Type B pancreatic cell (in vitro differentiated cells): ENCODE measurements at regions not wholly inside any gene's neighbourhood (a gene's known extent, or its start where the extent isn't known, plus 50 kb on each side); places are given as distances from the start of the nearest gene placed in this dataset.
A peak's percentile ranks its signal among the peaks of the same experiment; 100 is the strongest.
"Not testable (repeated sequence)": the region's sequence is repeated elsewhere in the genome, so short reads cannot be mapped to it uniquely, and the experiment has no call there.

Experiments
- DNase-seq: peaks from one replicate; pipeline ENCODE4 v3.0.0; 2021; ENCODE audit warnings: mixed read lengths; ENCODE audit not compliant: unreplicated experiment; ENCODE audit errors: extremely low spot score
- H3K27ac Mint-ChIP-seq: 2 replicates; pipeline ENCODE4 v1.8.0; 2021; ENCODE audit warnings: mild to moderate bottlenecking, mixed read lengths
- H3K27me3 Mint-ChIP-seq: 2 replicates; pipeline ENCODE4 v1.8.0; 2021; ENCODE audit warnings: mixed read lengths
- H3K36me3 Mint-ChIP-seq: 2 replicates; pipeline ENCODE4 v1.8.0; 2021; ENCODE audit warnings: mixed read lengths
- H3K4me1 Mint-ChIP-seq: one replicate; pipeline ENCODE4 v1.8.0; 2021; ENCODE audit warnings: mixed read lengths; ENCODE audit not compliant: unreplicated experiment
- H3K4me3 Mint-ChIP-seq: 2 replicates; pipeline ENCODE4 v1.8.0; 2021; ENCODE audit warnings: mild to moderate bottlenecking, mixed read lengths
- H3K9me3 Mint-ChIP-seq: 2 replicates; pipeline ENCODE4 v1.8.0; 2021; ENCODE audit warnings: mixed read lengths
- TF ChIP-seq, protein P1 (sequence below): fragments of 200-600 bp; sonication (generic); conservative IDR thresholded peaks from 2 replicates; pipeline ENCODE4 v1.5.0; 2021; ENCODE audit warnings: antibody characterized with exemption, mild to moderate bottlenecking

GRCh38 chr2:63697160-63697559 lies 108.4 kb downstream of the MDH1 start:
- H3K4me3 Mint-ChIP-seq: no peak overlapping the region
- H3K27me3 Mint-ChIP-seq: no peaks in the 10 kb centered on the region
- H3K9me3 Mint-ChIP-seq: no peaks in the 10 kb centered on the region
- TF ChIP-seq, protein P1, sequence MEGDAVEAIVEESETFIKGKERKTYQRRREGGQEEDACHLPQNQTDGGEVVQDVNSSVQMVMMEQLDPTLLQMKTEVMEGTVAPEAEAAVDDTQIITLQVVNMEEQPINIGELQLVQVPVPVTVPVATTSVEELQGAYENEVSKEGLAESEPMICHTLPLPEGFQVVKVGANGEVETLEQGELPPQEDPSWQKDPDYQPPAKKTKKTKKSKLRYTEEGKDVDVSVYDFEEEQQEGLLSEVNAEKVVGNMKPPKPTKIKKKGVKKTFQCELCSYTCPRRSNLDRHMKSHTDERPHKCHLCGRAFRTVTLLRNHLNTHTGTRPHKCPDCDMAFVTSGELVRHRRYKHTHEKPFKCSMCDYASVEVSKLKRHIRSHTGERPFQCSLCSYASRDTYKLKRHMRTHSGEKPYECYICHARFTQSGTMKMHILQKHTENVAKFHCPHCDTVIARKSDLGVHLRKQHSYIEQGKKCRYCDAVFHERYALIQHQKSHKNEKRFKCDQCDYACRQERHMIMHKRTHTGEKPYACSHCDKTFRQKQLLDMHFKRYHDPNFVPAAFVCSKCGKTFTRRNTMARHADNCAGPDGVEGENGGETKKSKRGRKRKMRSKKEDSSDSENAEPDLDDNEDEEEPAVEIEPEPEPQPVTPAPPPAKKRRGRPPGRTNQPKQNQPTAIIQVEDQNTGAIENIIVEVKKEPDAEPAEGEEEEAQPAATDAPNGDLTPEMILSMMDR: no peak
- H3K4me1 Mint-ChIP-seq: no peaks in the 10 kb centered on the region
- no peaks in the 10 kb centered on the region for H3K36me3 Mint-ChIP-seq
- no peak for DNase-seq
- H3K27ac Mint-ChIP-seq: no peak overlapping the region

GRCh38 chr2:63698786-63699548 lies 110.2 kb downstream of the MDH1 start:
- TF ChIP-seq, protein P1: peak; percentile 55
- Mint-ChIP-seq H3K9me3 (no peaks in the 10 kb centered on the region), H3K36me3 (no peaks in the 10 kb centered on the region), H3K27me3 (no peaks in the 10 kb centered on the region), H3K27ac (no peak overlapping the region), H3K4me1 (no peaks in the 10 kb centered on the region), H3K4me3 (no peak overlapping the region)
- no peak for DNase-seq

DNA sequence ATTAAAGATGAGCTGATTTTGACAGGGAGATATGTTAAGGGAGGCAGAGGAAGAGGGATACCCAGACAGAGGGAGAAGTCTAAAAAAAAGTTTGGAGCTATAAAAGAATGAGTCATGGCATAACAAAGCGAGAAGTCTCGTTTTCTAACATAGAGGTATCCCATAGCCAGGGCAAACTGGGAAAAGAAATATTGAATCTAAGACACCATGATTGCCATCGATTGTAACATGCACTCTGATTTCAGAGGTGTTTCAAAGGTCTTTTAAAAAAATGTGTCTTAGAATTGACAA lies 110.7 kb downstream of the MDH1 start:
- TF ChIP-seq, protein P1: no peak
- H3K4me1 Mint-ChIP-seq: no peaks in the 10 kb centered on the region
- H3K27ac Mint-ChIP-seq: no peak overlapping the region
- no peaks in the 10 kb centered on the region for H3K36me3 Mint-ChIP-seq
- H3K9me3 Mint-ChIP-seq: no peaks in the 10 kb centered on the region
- no peak for DNase-seq
- H3K27me3 Mint-ChIP-seq: no peaks in the 10 kb centered on the region
- H3K4me3 Mint-ChIP-seq: no peak overlapping the region

DNA sequence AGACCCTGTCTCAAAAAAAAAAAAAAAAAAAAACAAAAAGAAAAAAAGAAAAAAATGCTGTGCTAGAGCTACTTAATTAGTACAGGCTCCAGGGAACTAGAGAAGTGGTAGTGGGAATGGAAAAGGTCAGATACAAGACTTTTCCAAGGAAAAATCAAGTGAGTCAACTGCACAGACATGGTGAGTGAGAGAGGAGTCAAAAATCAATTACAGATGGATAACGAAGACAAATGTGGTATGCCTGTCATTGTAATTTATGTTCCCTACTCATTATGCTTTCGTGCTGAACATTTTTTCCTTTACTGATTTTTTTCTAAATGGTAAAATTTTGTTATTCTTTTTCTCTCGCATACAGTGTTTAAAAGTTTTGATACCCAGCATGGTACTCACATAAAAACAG lies 111.5 kb downstream of the MDH1 start:
- H3K4me3 Mint-ChIP-seq: no peak overlapping the region
- H3K27me3 Mint-ChIP-seq: no peaks in the 10 kb centered on the region
- H3K9me3 Mint-ChIP-seq: no peaks in the 10 kb centered on the region
- no peak overlapping the region for H3K27ac Mint-ChIP-seq
- TF ChIP-seq, protein P1: no peak
- DNase-seq: no peak
- H3K36me3 Mint-ChIP-seq: no peaks in the 10 kb centered on the region
- H3K4me1 Mint-ChIP-seq: no peaks in the 10 kb centered on the region

DNA sequence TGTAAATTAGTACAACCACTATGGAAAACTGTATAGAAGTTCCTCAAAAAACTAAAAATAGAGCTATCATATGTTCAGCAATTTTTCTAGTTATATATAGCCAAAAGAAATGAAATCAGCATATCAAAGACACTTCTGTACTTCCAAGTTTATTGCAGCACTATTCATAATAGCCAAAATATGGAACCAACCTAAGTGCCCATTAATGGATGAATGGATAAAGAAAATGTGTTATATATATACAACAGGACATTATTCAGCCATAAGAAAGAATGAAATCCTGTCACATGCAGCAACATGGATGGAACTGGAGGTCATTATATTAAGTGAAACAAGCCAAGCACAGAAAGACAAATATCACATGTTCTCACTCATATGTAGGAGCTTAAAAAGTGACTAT lies 112.6 kb downstream of the MDH1 start:
- Mint-ChIP-seq H3K27ac (no peak overlapping the region), H3K9me3 (no peaks in the 10 kb centered on the region), H3K36me3 (no peaks in the 10 kb centered on the region), H3K4me3 (no peak overlapping the region), H3K4me1 (no peaks in the 10 kb centered on the region), H3K27me3 (no peaks in the 10 kb centered on the region)
- TF ChIP-seq, protein P1: no peak
- no peak for DNase-seq

GRCh38 chr2:63706084-63706483 lies 117.3 kb downstream of the MDH1 start:
- not testable (repeated sequence) for H3K27me3 Mint-ChIP-seq, H3K4me1 Mint-ChIP-seq, H3K27ac Mint-ChIP-seq, DNase-seq, H3K9me3 Mint-ChIP-seq, H3K4me3 Mint-ChIP-seq, H3K36me3 Mint-ChIP-seq
